ENCODE measurements at regions not wholly inside any gene's neighbourhood (a gene's known extent, or its start where the extent isn't known, plus 50 kb on each side); places are given as distances from the start of the nearest gene placed in this dataset.

GRCh38 chr3:115239717-115240116 lies 92.6 kb upstream of the ZBTB20 start (continued):
- TF ChIP-seq HES4 (CRISPR knock-in tag; IDR thresholded peaks at IDR 0.05; ENCODE audit: borderline replicate concordance) (no peak), BCLAF1 (IDR thresholded peaks at IDR 0.05) (no peak), ZFX (CRISPR knock-in tag; IDR thresholded peaks at IDR 0.05; ENCODE audit: low read depth) (no peak), ZNF775 (CRISPR knock-in tag; IDR thresholded peaks at IDR 0.05; ENCODE audit: borderline replicate concordance) (no peak), ZNF777 (CRISPR knock-in tag; IDR thresholded peaks at IDR 0.05) (no peak)

- WGBS (ENCODE audit: low lambda C conversion rate) = 1% methylated on average over 3 of the region's 3 CpGs
- intact Hi-C loops (cut with micrococcal nuclease; ENCODE audit: unreplicated experiment) = no loop called here
- H2AFZ ChIP-seq (ENCODE audit: low read length) = no peak overlapping the region
- ATAC-seq (no peak), DNase-seq (ENCODE audit: low spot score) (no peak), FAIRE-seq (no peak)
- no peak overlapping the region for H3K27ac ChIP-seq (ENCODE audit: extremely low read length, insufficient read depth, low read length)
- no peaks in the 10 kb centered on the region for H4K20me1 ChIP-seq (ENCODE audit: insufficient read depth, low read length)
- H3K27me3 ChIP-seq (ENCODE audit: control insufficient read depth in 1 of 2, insufficient read depth in 2 of 2, low read length in 2 of 2) = no peaks in the 10 kb centered on the region; a peak in 1 of 5 replicates
- no peak overlapping the region for H3K9ac ChIP-seq (ENCODE audit: insufficient read depth, low read depth, low read length)
- H3K4me1 ChIP-seq (ENCODE audit: insufficient read depth, low read length) = no peaks in the 10 kb centered on the region
- H3K36me3 ChIP-seq (replicated peaks in 1 of 2; ENCODE audit: control insufficient read depth in 1 of 2, insufficient read depth in 2 of 2, low read length in 2 of 2) = no peaks in the 10 kb centered on the region
- CTCF ChIA-PET (ENCODE audit: low intra/inter-chr PET ratio, low total read pairs) = no interaction called here
- no peaks in the 10 kb centered on the region for H3K9me3 ChIP-seq (ENCODE audit: low read length)
- POLR2A ChIA-PET = no interaction called here
- no peak overlapping the region for H3K4me3 ChIP-seq (replicated peaks in 1 of 3; ENCODE audit: insufficient read depth in 1 of 3, low read depth in 2 of 3, low read length in 3 of 3)
- in situ Hi-C loops (cut with HindIII; ENCODE audit: extremely low pct_ligation_motif_present, low pct_unique_long_range_greater_than_20kb) = no loop called here
- no TSS peak for BruUV-seq (replicated peaks)
- no peak overlapping the region for H3K4me2 ChIP-seq (ENCODE audit: low read depth, low read length)
- no peaks in the 10 kb centered on the region for H3K79me2 ChIP-seq (ENCODE audit: insufficient read depth, low read length)
- TF ChIP-seq SP2 (CRISPR knock-in tag; IDR thresholded peaks at IDR 0.05) = no peak
- TF ChIP-seq BCL6 (CRISPR knock-in tag; IDR thresholded peaks at IDR 0.05) = no peak
- TF ChIP-seq HMGA1 (CRISPR knock-in tag; conservative IDR thresholded peaks at IDR 0.05) = no peak
- no peak for TF ChIP-seq SKIL (CRISPR knock-in tag; IDR thresholded peaks at IDR 0.05; ENCODE audit: borderline replicate concordance)
- no peak for TF ChIP-seq HNRNPUL1 (IDR thresholded peaks at IDR 0.05; ENCODE audit: low read depth, low read length)
- no peak for TF ChIP-seq PCBP1 (IDR thresholded peaks at IDR 0.05; ENCODE audit: borderline replicate concordance, low read depth, low read length)
- no peak for TF ChIP-seq ZBED4 (CRISPR knock-in tag; IDR thresholded peaks at IDR 0.05; ENCODE audit: borderline replicate concordance)
- no peak for TF ChIP-seq ZNF335 (CRISPR knock-in tag; IDR thresholded peaks at IDR 0.05)
- TF ChIP-seq SMAD1 (CRISPR knock-in tag; IDR thresholded peaks at IDR 0.05; ENCODE audit: borderline replicate concordance, low read depth) = no peak
- TF ChIP-seq ZFP90 (CRISPR knock-in tag; IDR thresholded peaks at IDR 0.05; ENCODE audit: borderline replicate concordance) = no peak
- no peak for TF ChIP-seq MATR3 (CRISPR knock-in tag; IDR thresholded peaks at IDR 0.05)
Observed at GRCh38 chr3:115244350-115244749, 97.3 kb upstream of the ZBTB20 start.

Measured in HepG2 (cell line).